DMS53 (cell line): ENCODE measurements at regions not wholly inside any gene's neighbourhood (a gene's known extent, or its start where the extent isn't known, plus 50 kb on each side); places are given as distances from the start of the nearest gene placed in this dataset.

ENCODE experiments used
- DNase-seq: peaks from one replicate; lab custom pipeline; 2025; lab: John Stamatoyannopoulos, UW

GRCh38 chr3:72460205-72461174 is 387.8 kb downstream of the SHQ1 start:
- DNase-seq, result no peak

DNA sequence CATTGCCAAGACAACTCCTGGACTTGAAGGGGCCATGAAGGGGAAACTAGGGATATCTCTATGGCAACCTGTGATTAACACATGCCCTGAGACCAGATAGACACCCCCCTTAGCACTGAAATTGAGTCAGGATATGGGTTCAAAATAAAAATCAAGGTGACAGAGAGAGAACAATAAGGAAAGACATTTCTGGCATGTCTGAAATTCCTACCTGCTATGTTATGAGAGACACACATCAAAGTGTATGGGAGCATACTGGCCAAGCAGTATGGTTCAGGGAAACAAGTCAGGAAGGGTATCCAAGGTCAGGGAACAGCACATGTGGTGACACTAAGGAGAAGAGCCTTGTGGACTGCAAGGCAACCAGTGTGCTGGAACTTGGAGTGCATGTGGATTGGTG is 388.7 kb downstream of the SHQ1 start:
- no peak for DNase-seq

DNA sequence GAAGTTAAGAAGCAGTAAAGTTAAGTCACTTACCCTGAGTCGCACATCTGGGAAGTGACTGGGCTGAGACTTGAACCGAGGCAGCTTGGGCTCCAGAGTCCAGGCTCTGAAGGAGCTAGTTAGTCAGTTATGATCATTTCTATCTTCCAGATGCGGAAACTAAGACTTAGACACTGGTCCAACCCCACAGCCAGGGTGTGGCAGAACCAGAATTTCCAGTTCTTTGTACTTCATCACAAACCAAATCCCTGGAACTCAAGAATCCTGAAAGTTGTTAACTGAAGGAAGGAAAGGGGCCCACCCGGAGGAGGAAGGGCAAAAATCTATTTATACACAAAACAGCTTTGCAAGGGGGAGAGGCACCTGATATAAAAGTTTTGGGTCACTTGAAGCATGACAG is 389.9 kb downstream of the SHQ1 start:
- peak; percentile 9 for DNase-seq

- no peak for DNase-seq
These were observed 393.8 kb downstream of the SHQ1 start for GRCh38 chr3:72454441-72454840.

- DNase-seq, result no peak
These were observed 394.5 kb downstream of the SHQ1 start for GRCh38 chr3:72453706-72454105.

GRCh38 chr3:72452745-72453144 is 395.5 kb downstream of the SHQ1 start:
- DNase-seq, result no peak

- DNase-seq, result no peak
These were observed 396.4 kb downstream of the SHQ1 start for GRCh38 chr3:72451841-72452240.

DNA sequence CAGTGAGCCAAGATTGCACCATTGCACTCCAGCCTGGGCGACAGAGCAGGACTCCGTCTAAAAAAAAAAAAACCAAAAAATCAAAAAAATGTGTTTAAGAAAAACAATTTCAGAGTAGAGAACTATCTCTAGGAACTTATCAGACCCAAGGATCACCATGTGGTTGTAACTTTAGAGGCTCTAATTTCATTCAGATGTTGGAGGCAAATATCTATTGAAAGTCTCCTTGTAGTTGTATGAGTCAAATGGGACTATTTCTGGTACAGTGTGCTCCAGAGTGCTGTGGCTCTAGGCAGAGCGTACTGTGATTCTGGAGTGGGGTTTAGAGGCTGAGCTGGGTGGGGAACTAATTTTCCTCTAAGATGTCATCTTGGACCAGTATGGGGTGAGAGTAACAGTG is 398.7 kb downstream of the SHQ1 start:
- no peak for DNase-seq

DNA sequence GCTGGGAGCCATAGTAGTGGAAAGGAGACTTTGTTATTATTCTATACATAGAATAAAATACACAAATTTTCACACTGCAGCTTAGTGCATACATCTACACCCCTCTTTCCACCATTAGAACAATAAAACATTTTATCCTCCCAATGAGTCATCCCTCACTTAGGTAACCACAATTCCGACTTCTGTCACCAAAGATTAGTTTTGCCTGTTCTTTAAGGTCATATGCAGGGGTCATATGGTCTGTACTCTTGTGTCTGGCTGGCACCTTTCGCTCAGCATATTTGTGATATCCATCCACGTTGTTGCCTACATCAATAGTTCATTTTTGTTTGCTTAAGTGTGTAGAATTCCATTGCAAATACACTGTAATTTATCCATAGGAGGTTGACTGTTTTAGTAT is 399.4 kb downstream of the SHQ1 start:
- DNase-seq, result no peak

DNA sequence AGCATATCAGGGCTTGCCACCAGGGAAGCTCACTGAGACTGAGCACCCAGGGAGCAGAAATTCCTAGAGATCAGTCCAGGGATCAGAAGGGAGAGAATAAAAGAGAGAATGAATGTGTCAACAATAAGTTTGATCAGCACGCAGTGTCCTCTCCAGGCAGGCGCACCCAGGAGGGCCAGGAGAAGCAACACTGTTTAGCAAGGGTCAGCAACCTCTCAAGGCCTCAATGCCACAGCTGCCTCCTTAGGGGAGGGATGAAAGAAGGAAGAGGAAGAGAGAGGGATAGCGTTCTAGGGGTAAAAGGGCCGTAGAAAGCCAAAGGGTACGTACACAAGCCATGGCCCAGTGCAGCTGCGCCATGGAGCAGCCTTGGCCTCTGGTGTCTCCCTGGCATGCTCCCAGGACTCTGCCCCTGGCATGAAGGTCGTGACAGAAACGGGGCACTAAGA is 399.8 kb downstream of the SHQ1 start:
- no peak for DNase-seq

DNA sequence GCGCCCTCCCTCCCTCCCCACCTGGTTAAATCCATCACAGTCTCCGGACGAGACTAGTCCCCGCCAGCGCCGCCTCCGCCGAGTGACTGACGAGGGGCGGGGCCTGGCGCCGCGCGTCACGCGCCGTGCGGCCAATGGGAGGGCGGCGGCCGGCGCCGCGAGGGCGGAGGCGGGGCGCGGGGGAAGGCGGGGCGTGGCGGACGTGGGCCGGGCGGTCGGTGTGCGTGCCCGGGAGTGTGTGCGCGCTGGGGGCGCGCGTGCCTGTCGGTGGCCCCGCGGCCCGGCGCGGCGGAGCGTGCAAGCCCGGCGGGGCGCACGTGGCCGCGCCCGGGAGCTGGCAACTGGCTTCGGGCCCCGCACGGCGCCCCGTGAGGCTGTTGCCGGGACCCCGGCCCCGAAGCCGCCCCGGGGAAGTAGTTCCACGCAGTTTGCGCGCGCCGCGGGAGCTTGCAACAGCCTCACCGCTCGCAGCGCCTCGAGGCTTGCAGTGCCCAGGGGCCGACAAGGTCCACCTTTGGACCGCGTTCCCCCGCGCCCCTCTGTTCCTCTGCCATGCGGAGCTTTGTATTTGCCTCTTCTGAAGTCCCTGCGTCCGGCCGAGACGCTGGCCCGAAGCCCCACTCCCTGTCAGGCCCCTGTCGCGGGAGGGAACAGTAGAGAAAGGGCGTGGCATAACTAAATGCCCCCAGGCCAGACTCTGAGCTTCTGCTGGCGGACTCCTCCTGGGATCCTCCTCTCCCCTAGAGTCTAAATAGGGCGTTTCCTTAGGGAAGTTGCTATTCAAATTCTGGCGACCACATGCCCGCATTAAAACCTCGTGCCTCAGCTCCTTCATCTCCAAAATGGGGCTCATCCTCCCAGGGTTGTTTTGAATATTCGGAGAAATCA is 400.9 kb downstream of the SHQ1 start:
- peak; percentile 84 for DNase-seq

GRCh38 chr3:72446218-72447058 is 401.8 kb downstream of the SHQ1 start, which contains the start of gene RYBP:
Gene RYBP, minus strand, starts transcription at chr3:72446621.
- peak; percentile 38 for DNase-seq

- no peak for DNase-seq
These were observed 402.4 kb downstream of the SHQ1 start for GRCh38 chr3:72445827-72446217.

GRCh38 chr3:72444656-72445223 is 403.5 kb downstream of the SHQ1 start:
- DNase-seq, result no peak

DNA sequence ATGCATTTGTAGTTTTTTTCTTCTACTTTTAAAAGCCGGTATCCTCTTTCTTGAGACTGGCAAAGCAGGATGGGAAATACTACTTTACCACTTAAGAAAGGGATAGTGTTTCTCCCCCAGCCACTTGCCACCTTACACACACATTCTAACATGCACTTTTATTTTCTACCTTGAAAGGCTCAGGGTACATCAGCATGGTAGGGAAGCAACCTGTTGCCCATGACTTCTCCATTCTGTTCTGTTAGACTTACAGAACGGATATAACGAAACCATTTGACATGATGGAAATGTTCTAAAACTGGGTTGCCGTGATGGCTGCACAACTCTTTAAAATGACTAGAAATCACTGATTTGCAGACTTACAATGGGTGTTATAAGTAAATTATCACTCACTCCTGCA is 405.5 kb downstream of the SHQ1 start:
- DNase-seq, result no peak

DNA sequence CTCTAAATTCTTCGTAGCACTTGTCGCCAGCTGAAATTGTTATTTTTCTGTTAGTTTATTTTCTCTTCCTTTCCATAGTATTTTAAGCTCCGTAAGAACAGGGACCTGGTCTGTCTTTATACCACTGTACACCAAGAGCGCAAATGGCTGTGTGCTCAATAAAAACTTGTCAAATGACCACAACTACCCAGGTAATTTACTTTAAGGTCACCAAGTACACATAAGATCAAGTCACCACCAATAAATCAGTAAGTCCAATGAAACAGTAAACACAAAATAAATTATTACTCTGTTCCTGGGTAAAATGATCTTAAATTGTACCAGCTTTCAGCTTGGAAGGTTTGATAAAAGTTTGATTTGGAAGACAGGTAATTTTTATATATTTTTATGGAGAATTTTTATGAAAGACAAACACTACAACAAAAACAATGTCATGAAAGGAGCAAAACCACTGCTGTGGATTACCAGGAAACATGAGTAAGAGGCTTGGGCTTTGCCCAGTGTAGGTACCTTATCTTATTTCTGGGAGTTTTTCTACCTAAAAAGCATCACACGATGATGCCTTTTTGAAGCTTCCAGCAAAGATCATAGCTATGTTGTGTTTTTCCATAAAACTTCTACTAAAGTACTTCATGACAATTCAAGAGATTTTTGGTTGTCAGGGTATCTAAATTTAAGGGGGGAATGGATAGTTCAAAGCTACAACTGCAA is 406.8 kb downstream of the SHQ1 start:
- no peak for DNase-seq

- DNase-seq, result no peak
These were observed 407.8 kb downstream of the SHQ1 start for GRCh38 chr3:72440491-72440890.

GRCh38 chr3:72439321-72440183 is 408.7 kb downstream of the SHQ1 start:
- DNase-seq, result no peak

GRCh38 chr3:72437661-72438406 is 410.4 kb downstream of the SHQ1 start:
- DNase-seq, result no peak
